B cell (primary cell): ENCODE measurements at regions not wholly inside any gene's neighbourhood (a gene's known extent, or its start where the extent isn't known, plus 50 kb on each side); places are given as distances from the start of the nearest gene placed in this dataset.

Source experiments
- ATAC-seq: fragments of 200-7000 bp; cut with Tn5 transposase; one replicate; pipeline ENCODE4 v1.10.0; 2021; ENCODE audit warnings: low read depth, mild to moderate bottlenecking, moderate number of reproducible peaks, moderate library complexity
- CTCF ChIA-PET: fragments of 350-600 bp; sonication (Branson Sonifier 250); formaldehyde crosslinking; loops from one replicate; lab custom pipeline; 2021; ENCODE audit warnings: antibody characterized with exemption, inconsistent platforms; lab: Charles Lee
- POLR2A ChIA-PET: fragments of 350-600 bp; sonication (Branson Sonifier 250); formaldehyde crosslinking; loops from one replicate; lab custom pipeline; 2021; ENCODE audit warnings: antibody characterized with exemption; lab: Charles Lee
- DNase-seq: peaks from one replicate; pipeline ENCODE4 v3.0.0; 2013
- H2AFZ ChIP-seq: 2 replicates; pipeline ENCODE4 v1.6.1; 2012; ENCODE audit warnings: mild to moderate bottlenecking, low read depth, low read length; ENCODE audit not compliant: insufficient read depth, poor library complexity, severe bottlenecking
- H3K27ac ChIP-seq, 2 donors: 1 replicate in 1 of 2; 2 replicates in 1 of 2; pipeline ENCODE4 v1.5.1; 2012 to 2013; ENCODE audit warnings: low read length in 2 of 2, mild to moderate bottlenecking in 2 of 2, moderate library complexity in 1 of 2
- H3K27me3 ChIP-seq, 4 experiments: fragments of 200-600 bp in 1 of 4; sonication (generic) in 1 of 4; replicated peaks in 1 of 4; 1 replicate in 2 of 4; 2 replicates in 2 of 4; pipeline versions ENCODE4 v1.6.1 to v1.7.0; 2013 to 2016; ENCODE audit warnings: low read length in 3 of 4, mild to moderate bottlenecking in 2 of 4, mixed read lengths in 1 of 4, moderate library complexity in 1 of 4; ENCODE audit not compliant: insufficient read depth in 4 of 4, control insufficient read depth in 3 of 4; ENCODE audit errors: control extremely low read depth in 1 of 4
- H3K36me3 ChIP-seq, 2 experiments: replicated peaks in 1 of 2; 1 replicate in 1 of 2; 2 replicates in 1 of 2; pipeline versions ENCODE4 v1.6.1 to v1.7.1; 2013; ENCODE audit warnings: low read length in 1 of 2; ENCODE audit not compliant: insufficient read depth in 2 of 2, control insufficient read depth in 1 of 2; ENCODE audit errors: control extremely low read depth in 1 of 2, extremely low read depth in 1 of 2
- H3K4me1 ChIP-seq, 2 donors: fragments of 200-600 bp in 1 of 2; sonication (generic) in 1 of 2; 1 replicate in 1 of 2; 2 replicates in 1 of 2; pipeline versions ENCODE4 v1.5.1 to v1.6.1; 2013 to 2017; ENCODE audit warnings: low read length in 2 of 2; ENCODE audit not compliant: control insufficient read depth in 2 of 2, insufficient read depth in 2 of 2
- H3K4me2 ChIP-seq: replicated peaks from 2 replicates; pipeline ENCODE3; 2012; ENCODE audit warnings: mild to moderate bottlenecking, low read depth, low read length; ENCODE audit not compliant: poor library complexity, severe bottlenecking
- H3K4me3 ChIP-seq, 5 experiments: fragments of 200-600 bp in 1 of 5; sonication (generic) in 1 of 5; 1 replicate in 3 of 5; 2 replicates in 2 of 5; pipeline versions ENCODE4 v1.5.1 to v1.7.0; 2011 to 2016; ENCODE audit warnings: low read length in 4 of 5, mild to moderate bottlenecking in 4 of 5, low read depth in 2 of 5, control low read depth in 1 of 5, moderate library complexity in 1 of 5; ENCODE audit not compliant: insufficient read depth in 1 of 5; ENCODE audit errors: control extremely low read depth in 1 of 5, extremely low read depth in 1 of 5
- H3K79me2 ChIP-seq: fragments of 200-600 bp; sonication (generic); one replicate; pipeline ENCODE4 v1.6.0; 2016; ENCODE audit warnings: low read length; ENCODE audit not compliant: control insufficient read depth, insufficient read depth
- H3K9ac ChIP-seq: fragments of 200-600 bp; sonication (generic); 2 replicates; pipeline ENCODE4 v1.6.1; 2017; ENCODE audit warnings: mild to moderate bottlenecking, low read length, moderate library complexity
- H3K9me3 ChIP-seq, 3 donors: one replicate each; pipeline versions ENCODE4 v1.6.1 to v1.7.1; 2013; ENCODE audit warnings: low read length in 2 of 3; ENCODE audit not compliant: control insufficient read depth in 2 of 3, insufficient read depth in 1 of 3; ENCODE audit errors: control extremely low read depth in 1 of 3
- H4K20me1 ChIP-seq: 2 replicates; pipeline ENCODE4 v1.6.0; 2012; ENCODE audit warnings: mild to moderate bottlenecking, low read length; ENCODE audit not compliant: insufficient read depth, control insufficient read depth, poor library complexity, severe bottlenecking
- H3K27ac Mint-ChIP-seq: one replicate; pipeline ENCODE4 v1.8.0; 2021; ENCODE audit warnings: mixed read lengths
- H3K27me3 Mint-ChIP-seq: one replicate; pipeline ENCODE4 v1.8.0; 2021; ENCODE audit warnings: mixed read lengths
- H3K4me1 Mint-ChIP-seq: one replicate; pipeline ENCODE4 v1.8.0; 2021; ENCODE audit warnings: mixed read lengths
- H3K4me3 Mint-ChIP-seq: one replicate; pipeline ENCODE4 v1.8.0; 2021; ENCODE audit warnings: mixed read lengths
- H3K9me3 Mint-ChIP-seq: one replicate; pipeline ENCODE4 v1.8.0; 2022; ENCODE audit warnings: mixed read lengths; ENCODE audit not compliant: insufficient read depth
- CTCF ChIP-seq: fragments of 200-600 bp; IDR thresholded peaks from one replicate; pipeline ENCODE4 v1.8.0; 2022; ENCODE audit warnings: antibody characterized with exemption, mild to moderate bottlenecking
- EZH2 ChIP-seq: IDR thresholded peaks from 2 replicates; pipeline ENCODE4 v1.6.1; 2012; ENCODE audit warnings: borderline replicate concordance, low read depth, mild to moderate bottlenecking, moderate library complexity, low read length; ENCODE audit not compliant: insufficient read depth, poor library complexity, severe bottlenecking
- WGBS: methylation state at CpG from one replicate; pipeline ENCODE4 v1.1.5; 2013; ENCODE audit warnings: missing lambda C conversion rate; ENCODE audit not compliant: insufficient coverage; 5-methylcytosine and 5-hydroxymethylcytosine counted together
- intact Hi-C: fragments of 100-400 bp; cut with micrococcal nuclease; formaldehyde crosslinking; loops from one replicate; pipeline ENCODE4 v1.10.0; 2022

DNA sequence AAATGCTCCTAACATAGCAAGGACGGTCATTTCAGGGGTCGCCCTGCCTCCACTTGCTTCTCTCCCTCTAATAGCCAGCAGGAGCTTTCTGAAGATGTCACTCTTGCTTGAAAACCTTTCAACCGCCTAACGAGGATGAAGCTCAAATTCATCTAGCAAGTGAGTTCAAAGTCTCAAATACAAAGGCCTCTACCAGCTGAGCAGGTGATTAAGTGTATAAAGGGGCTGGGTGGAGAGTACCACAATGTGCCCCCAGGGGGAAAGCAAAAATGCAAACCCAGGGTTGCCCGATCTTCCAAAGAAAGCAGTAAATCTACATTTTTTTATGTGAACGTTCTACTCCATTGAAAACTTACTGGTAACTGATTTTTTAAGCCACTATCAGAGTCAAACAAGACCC is 50.4 kb upstream of the GRIP2 start:
- intact Hi-C loops = no loop called here
- H3K4me2 ChIP-seq = no peak overlapping the region
- H3K9me3 ChIP-seq = no peaks in the 10 kb centered on the region
- peaks cover 0 to 4% (median 0%) of the 10 kb centered on the region in 4 experiments for H3K27me3 ChIP-seq
- no peaks in the 10 kb centered on the region for H3K36me3 ChIP-seq
- no peaks in the 10 kb centered on the region for H3K9me3 Mint-ChIP-seq
- H3K79me2 ChIP-seq = no peaks in the 10 kb centered on the region
- no peaks in the 10 kb centered on the region for H4K20me1 ChIP-seq
- TF ChIP-seq EZH2 = no peak
- no peak for TF ChIP-seq CTCF
- CTCF ChIA-PET = no interaction called here
- ATAC-seq = no peak
- no peak overlapping the region for H3K27ac Mint-ChIP-seq
- H3K4me3 Mint-ChIP-seq = no peak overlapping the region
- no peak for DNase-seq
- WGBS = 67% methylated on average over 2 of the region's 6 CpGs
- no peak overlapping the region for H3K27ac ChIP-seq
- peaks cover 42% of the 10 kb centered on the region for H3K27me3 Mint-ChIP-seq
- H2AFZ ChIP-seq = no peak overlapping the region
- no peak overlapping the region for H3K4me3 ChIP-seq
- H3K9ac ChIP-seq = no peak overlapping the region
- no peaks in the 10 kb centered on the region for H3K4me1 Mint-ChIP-seq
- no peaks in the 10 kb centered on the region for H3K4me1 ChIP-seq
- POLR2A ChIA-PET = no interaction called here

- Histone ChIP-seq H3K36me3 (no peaks in the 10 kb centered on the region), H3K9me3 (no peaks in the 10 kb centered on the region), H3K4me2 (no peak overlapping the region), H2AFZ (no peak overlapping the region), H3K4me3 (no peak overlapping the region), H3K27ac (no peak overlapping the region), H4K20me1 (no peaks in the 10 kb centered on the region), H3K27me3 (peaks cover 0 to 8% (median 0%) of the 10 kb centered on the region in 4 experiments), H3K9ac (no peak overlapping the region), H3K79me2 (no peaks in the 10 kb centered on the region), H3K4me1 (no peaks in the 10 kb centered on the region)
- WGBS = 90% methylated on average over 9 of the region's 9 CpGs
- TF ChIP-seq EZH2 (no peak), CTCF (no peak)
- intact Hi-C loops = no loop called here
- H3K27me3 Mint-ChIP-seq = peaks cover 51% of the 10 kb centered on the region
- no peak overlapping the region for H3K4me3 Mint-ChIP-seq
- DNase-seq = no peak
- CTCF ChIA-PET = no interaction called here
- no peaks in the 10 kb centered on the region for H3K9me3 Mint-ChIP-seq
- H3K27ac Mint-ChIP-seq = no peak overlapping the region
- H3K4me1 Mint-ChIP-seq = no peaks in the 10 kb centered on the region
- POLR2A ChIA-PET = no interaction called here
- ATAC-seq = no peak
Observed at GRCh38 chr3:14592390-14592789, 52.2 kb upstream of the GRIP2 start.
